HT-29 (cell line): ENCODE measurements at regions not wholly inside any gene's neighbourhood (a gene's known extent, or its start where the extent isn't known, plus 50 kb on each side); places are given as distances from the start of the nearest gene placed in this dataset.

Experiments
- DNase-seq: peaks from one replicate; pipeline ENCODE4 v3.0.0-alpha.2; 2015; ENCODE audit warnings: low spot score

- no peak for DNase-seq
These were observed 1896.9 kb upstream of the CDH6 start for GRCh38 chr5:29296548-29296947.

GRCh38 chr5:29277642-29278041 is 1915.8 kb upstream of the CDH6 start:
- DNase-seq: no peak

GRCh38 chr5:29276371-29276770 is 1917.1 kb upstream of the CDH6 start:
- DNase-seq: no peak

DNA sequence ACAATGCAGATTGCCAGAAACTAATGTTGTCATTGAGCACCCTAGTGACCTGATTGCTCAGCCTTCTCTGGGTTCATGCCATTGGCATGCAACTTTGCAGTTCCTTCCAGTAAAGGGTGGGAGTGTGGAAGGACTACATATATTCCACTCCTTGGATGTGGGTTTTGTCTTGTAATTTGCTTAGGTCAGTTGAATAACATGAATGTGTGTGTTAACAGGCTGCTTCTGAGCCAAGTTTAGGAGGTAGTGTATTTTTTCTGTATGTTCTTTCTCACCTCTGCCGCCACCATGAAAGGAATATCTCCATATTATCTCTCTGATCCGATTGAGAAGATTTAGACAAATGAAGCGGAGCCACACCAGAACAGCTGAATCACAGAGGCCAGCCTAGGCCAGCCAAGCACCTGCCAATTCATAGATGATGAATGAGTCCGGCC is 1929.6 kb upstream of the CDH6 start:
- DNase-seq: no peak

DNA sequence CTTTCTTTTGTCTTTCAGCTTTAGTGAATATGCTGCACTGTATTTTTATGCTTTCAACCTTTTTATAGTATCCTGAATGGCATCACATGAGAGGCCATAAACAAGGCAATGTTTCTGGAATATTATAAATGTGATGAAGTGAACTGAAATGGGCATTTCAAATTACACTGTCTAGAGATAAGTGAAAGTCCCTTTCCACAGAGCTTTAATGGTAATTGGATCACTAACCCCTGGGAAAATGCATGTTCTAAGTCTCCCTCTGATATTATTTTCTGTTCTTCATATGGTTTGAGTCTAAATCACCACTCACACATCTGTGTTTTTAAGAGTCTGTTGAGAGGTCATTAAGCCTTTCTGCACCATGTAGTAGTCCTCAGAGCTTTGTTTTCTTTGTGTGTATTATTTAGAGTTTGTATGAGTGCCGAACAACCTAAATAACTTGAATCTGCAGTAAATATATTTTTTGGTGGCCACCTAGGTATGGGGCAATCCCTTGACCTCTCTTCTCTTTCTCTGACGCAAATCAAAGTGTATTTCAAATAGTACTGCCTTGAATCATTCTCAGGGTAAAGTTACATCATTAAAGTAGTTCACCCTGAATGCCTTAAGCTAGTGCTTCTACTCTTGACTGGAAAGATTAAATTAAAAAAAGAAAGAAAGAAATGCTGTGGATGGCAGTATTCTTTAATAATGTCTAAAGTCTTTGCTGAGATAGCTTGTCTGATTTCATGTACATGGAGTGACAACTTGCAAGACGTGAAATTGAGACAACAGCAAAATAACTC is 1931.0 kb upstream of the CDH6 start:
- no peak for DNase-seq

DNA sequence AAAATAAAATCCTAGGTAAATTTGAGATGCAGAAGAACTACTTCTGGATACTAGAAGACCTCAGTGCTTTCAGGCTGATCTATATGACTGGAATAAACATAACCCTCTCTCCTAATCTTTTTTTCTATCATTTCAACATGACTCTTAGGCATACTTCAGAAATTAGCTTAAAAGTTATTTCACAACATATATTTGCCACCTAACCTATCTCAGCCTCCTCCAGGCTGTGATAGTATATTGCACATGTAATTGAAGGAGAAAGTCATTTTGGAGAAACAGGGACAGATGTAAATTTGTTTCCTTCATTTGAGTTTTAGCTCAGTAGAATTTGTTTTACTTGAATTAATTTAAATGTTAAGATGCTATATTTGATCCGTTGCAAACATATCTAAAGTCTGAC is 1932.3 kb upstream of the CDH6 start:
- no peak for DNase-seq

- DNase-seq: no peak
These were observed 1941.1 kb upstream of the CDH6 start for GRCh38 chr5:29252390-29252789.

DNA sequence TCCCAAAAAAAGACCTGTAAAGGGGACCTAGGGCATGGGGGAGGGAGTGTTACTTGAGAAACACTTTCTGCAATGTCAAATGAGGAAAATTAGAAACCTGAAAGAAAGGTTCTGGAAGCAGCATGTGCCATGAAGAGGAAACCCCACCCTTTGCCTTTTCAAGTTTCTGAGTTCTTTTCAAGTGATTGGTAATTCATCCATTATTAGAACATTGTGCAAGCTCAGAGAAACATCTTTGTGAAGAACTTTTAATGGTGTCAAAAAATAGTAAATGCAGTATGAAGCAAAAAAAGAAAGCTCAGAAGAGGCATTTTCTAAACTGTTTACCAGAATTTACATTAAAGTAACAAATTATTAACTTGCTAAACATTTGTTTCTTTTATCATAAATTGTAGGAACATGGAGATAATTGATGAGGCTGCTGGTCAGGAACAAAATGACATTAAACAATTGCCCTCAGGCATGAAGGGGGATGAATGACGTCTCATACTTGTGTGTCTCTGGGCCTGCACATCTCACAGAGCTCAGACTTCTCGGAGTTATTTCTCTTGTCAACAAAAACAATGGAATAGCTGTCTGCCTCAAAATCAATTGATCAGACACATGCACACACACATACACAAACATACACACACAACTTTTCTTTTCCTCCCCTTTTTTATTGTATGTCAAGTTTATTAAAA is 1946.0 kb upstream of the CDH6 start:
- no peak for DNase-seq

GRCh38 chr5:29240379-29240778 is 1953.1 kb upstream of the CDH6 start:
- no peak for DNase-seq

- no peak for DNase-seq
These were observed 1953.9 kb upstream of the CDH6 start for GRCh38 chr5:29239606-29240005.

DNA sequence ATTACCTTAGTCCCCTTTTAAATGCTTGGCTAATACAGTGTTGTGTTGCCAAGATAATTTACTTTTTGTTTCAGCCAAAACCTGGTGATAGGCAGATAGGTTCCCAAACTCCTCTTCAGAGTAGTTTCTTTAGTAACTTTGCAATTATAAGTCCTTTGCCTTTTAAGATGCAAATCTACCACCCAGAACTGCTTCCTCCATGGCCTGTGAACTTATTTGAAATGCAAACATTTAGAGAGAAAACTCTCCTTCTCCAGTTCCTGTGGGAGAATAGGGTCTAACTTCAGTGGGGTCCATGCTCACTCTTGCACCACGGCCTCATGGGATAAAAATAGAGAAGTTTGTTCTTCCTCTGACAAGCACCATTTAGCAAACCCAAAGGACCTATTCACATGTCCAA is 1955.4 kb upstream of the CDH6 start:
- DNase-seq: no peak

- DNase-seq: no peak
These were observed 1962.3 kb upstream of the CDH6 start for GRCh38 chr5:29231154-29231553.

GRCh38 chr5:29230591-29230990 is 1962.9 kb upstream of the CDH6 start:
- no peak for DNase-seq

- DNase-seq: no peak
These were observed 1964.0 kb upstream of the CDH6 start for GRCh38 chr5:29229461-29229860.

- peak; percentile 18 for DNase-seq
These were observed 1975.3 kb upstream of the CDH6 start for GRCh38 chr5:29218138-29218537.

DNA sequence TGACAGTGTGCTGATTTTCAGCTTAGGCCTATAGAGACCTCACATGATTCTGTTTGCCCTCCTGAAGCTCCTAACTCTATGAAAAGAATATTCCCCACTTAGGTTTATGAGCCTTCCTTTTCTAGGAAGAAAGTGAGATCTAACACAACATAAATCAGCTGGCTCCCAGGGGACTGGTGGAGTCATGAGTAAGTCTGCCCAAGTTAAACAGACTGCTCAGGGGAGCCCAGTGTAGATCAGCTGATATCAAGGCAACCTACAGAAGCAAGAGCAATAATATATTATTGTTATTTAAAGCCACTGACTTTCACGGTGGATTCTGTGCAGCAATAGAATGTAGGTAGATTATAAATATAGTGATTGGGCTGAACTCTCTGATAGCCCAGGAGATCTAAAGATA is 1978.6 kb upstream of the CDH6 start:
- no peak for DNase-seq

- no peak for DNase-seq
These were observed 1980.0 kb upstream of the CDH6 start for GRCh38 chr5:29213475-29213874.

DNA sequence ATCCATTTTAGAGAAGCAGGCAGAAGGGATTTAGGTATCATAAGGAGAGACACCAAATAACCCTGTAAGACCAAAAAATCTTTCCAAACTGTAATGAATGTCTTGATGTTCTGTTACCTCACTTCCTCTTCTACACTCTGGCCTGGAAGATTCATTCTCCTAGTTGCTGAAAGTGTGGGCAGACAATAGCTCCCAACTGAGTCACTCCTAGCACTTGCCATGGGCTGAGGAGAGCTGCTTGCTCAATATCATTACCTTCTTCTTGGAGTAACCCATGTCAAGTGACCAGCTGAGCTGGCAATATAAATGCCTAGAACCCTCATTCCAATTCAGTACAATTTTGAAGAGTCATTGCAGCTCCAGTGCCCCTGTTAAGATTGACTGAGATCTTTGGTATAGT is 1985.5 kb upstream of the CDH6 start:
- no peak for DNase-seq

DNA sequence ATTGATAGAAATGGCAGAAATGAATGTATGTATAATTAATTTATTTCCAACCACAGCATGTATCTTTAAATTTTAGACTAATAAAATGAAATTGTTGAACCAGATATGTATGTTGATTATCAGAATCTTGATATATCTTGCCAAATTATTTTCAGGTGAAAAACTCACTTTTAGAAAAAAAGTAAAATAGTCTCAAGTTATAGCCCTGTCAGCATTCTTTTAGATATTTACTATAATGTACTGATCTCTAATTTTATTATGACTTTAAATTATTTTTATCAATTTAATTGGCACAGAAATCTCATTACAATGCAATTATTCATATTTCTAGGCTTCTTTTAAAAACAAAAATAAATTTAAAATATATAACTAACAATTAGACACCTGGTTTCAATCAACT is 1990.4 kb upstream of the CDH6 start:
- no peak for DNase-seq

DNA sequence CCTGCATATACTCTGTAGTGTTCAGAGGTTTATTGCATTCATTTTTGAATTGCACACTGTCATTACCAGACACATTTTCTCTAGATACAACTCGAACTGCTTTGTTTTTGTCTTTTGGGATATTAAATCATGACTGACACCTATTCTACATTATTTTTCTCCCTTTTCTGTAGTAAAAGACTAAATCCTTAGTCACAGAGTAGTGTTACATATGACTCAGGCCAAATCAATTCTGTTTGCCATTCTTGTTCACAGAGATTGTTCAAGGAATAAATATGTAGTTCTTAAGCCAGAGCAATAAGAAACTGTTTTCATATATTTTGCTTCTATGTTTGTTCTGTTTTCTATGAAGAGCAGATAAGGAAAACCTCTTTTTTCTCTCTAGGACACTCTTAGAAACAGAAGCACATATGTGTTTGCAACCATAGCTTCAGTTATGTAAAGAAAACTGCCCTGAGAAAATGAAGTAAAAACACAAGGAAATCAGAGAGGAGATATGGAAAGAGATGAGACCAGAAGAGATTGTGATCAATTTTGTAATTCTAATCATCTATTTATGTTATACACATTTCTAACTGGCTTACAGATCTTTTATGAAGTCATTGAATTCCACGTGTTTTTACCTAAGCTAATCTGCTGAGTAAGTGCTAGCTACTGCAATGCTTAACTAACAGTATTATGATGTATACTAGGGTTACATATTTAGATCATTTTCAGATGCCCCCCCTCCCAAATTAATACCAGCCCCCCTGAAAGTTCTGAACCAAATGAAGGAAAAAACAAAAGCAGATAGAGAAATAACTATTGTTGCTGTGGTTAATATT is 1995.6 kb upstream of the CDH6 start:
- DNase-seq: no peak

DNA sequence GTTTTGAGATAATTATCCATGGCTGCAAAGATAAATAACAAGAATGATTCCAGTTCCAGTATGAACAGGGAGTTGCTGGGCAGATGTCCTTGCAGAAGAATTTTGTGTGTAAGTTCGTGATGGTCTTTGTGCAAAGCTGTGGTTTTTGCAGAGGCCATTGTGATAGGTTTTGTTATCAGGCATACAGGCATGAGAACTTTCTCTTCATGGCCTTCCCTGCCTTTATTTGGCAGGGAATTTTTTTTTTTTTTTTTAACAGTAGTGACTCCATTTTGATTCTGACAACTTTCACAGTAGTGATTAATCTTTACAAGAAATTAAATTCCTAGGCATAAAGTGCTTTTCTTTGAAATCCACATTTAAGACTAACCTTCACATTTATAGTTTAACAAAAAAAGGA is 1999.5 kb upstream of the CDH6 start:
- no peak for DNase-seq

DNA sequence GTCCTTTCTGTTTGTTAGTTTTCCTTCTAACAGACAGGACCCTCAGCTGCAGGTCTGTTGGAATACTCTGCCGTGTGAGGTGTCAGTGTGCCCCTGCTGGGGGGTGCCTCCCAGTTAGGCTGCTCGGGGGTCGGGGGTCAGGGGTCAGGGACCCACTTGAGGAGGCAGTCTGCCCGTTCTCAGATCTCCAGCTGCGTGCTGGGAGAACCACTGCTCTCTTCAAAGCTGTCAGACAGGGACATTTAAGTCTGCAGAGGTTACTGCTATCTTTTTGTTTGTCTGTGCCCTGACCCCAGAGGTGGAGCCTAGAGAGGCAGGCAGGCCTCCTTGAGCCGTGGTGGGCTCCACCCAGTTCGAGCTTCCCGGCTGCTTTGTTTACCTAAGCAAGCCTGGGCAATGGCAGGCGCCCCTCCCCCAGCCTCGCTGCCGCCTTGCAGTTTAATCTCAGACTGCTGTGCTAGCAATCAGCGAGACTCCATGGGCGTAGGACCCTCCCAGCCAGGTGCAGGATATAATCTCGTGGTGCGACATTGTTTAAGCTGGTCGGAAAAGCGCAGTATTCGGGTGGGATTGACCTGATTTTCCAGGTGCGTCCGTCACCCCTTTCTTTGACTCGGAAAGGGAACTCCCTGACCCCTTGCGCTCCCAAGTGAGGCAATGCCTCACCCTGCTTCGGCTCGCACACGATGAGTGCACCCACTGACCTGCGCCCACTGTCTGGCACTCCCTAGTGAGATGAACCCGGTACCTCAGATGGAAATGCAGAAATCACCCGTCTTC is 2002.0 kb upstream of the CDH6 start:
- DNase-seq: peak; percentile 19
